Body of pancreas (tissue), 4 donors: ENCODE measurements at regions not wholly inside any gene's neighbourhood (a gene's known extent, or its start where the extent isn't known, plus 50 kb on each side); places are given as distances from the start of the nearest gene placed in this dataset.

Source experiments
- ATAC-seq: fragments of 150-250 bp; one replicate; pipeline ENCODE4 v1.9.1; 2016
- DNase-seq, 4 donors: peaks; one replicate each; pipeline ENCODE4 v3.0.0-alpha.2; 2019
- H3K27ac ChIP-seq, 4 donors: fragments of 200-600 bp; sonication (generic); 1 replicate in 3 of 4; 2 replicates in 1 of 4; pipeline versions ENCODE4 v1.5.1 to v1.6.1; 2016 to 2019; ENCODE audit warnings: mild to moderate bottlenecking in 1 of 4, mixed read lengths in 1 of 4, moderate library complexity in 1 of 4
- H3K27me3 ChIP-seq, 2 donors: fragments of 200-600 bp; sonication (generic); one replicate each; pipeline ENCODE4 v1.6.0; 2016; ENCODE audit warnings: mild to moderate bottlenecking in 1 of 2
- H3K36me3 ChIP-seq, 2 donors: fragments of 200-600 bp; sonication (generic); replicated peaks in 1 of 2; 2 replicates each; pipeline ENCODE4 v1.5.1; 2016; ENCODE audit warnings: low read depth in 2 of 2; ENCODE audit not compliant: insufficient read depth in 1 of 2
- H3K4me1 ChIP-seq: fragments of 200-600 bp; sonication (generic); one replicate; pipeline ENCODE4 v1.6.0; 2016
- H3K4me3 ChIP-seq, 2 donors: fragments of 200-600 bp; sonication (generic); 1 replicate in 1 of 2; 2 replicates in 1 of 2; pipeline ENCODE4 v1.5.1; 2016 to 2019
- H3K9me3 ChIP-seq, 3 donors: fragments of 200-600 bp; sonication (generic); 1 replicate in 2 of 3; 2 replicates in 1 of 3; pipeline ENCODE4 v1.5.1; 2016
- POLR2A ChIP-seq, 3 donors: fragments of 450-650 bp; IDR thresholded peaks; one replicate each; pipeline ENCODE4 v1.6.1; 2016; ENCODE audit warnings: antibody characterized with exemption in 3 of 3, mild to moderate bottlenecking in 2 of 3
- WGBS, 2 donors: methylation state at CpG; one replicate each; pipeline ENCODE4 v1.1.5; 2017; 5-methylcytosine and 5-hydroxymethylcytosine counted together
- intact Hi-C: fragments of 100-400 bp; cut with DNase I; formaldehyde crosslinking; loops from one replicate; pipeline ENCODE4 v1.15.1; 2023
- TF ChIP-seq, protein P1 (sequence below), 7 experiments: fragments of 450-650 bp in 4 of 7; fragments of 200-600 bp in 3 of 7; sonication (generic) in 3 of 7; IDR thresholded peaks; one replicate each; pipeline ENCODE4 v1.5.1; 2016 to 2019; ENCODE audit warnings: antibody characterized with exemption in 7 of 7

DNA sequence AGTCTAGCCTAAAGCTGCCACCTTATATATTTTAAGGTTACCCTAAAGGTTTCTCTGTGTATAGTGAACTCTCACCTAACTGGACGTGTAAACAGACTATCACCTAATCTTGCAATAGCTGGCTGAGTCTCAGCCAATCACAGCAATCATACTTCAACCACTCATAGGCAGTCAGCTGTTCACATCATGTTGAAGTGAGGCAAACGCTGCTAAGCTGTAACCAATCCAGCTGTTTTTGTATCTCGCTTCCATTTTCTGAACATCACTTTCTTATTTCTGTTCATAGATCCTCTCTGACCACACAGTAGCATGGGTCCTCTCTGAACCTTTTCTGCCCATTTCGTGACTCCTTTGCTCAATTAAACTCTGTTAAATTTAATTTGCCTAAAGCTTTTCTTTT lies 468.2 kb upstream of the POU3F3 start:
- no peak for ATAC-seq

DNA sequence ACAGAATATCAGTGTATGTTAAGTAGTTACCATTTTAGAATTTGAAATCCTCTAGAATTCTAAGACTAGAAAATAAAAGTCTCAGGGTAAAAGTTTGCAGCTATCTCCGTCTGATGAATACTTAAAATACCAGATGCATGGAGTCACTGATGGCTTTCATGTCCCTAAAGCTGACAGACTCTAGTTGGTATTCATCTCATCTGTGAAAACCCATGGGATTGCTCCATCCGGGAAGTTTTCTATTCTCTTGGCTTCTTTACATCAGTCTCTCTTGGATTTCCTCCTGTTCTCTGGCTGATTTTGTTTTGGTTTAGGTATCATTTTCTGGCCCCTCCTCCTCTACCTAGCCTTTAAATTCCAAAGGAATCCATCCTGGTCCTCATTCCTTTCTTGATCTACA lies 465.6 kb upstream of the POU3F3 start:
- ATAC-seq (no peak), DNase-seq (no peak)
- no peaks in the 10 kb centered on the region for H3K4me1 ChIP-seq
- H3K27ac ChIP-seq, result no peak overlapping the region
- peaks cover 0 to 5% (median 0%) of the 10 kb centered on the region in 3 donors for H3K9me3 ChIP-seq
- intact Hi-C loops, result no loop called here
- TF ChIP-seq, protein P1, sequence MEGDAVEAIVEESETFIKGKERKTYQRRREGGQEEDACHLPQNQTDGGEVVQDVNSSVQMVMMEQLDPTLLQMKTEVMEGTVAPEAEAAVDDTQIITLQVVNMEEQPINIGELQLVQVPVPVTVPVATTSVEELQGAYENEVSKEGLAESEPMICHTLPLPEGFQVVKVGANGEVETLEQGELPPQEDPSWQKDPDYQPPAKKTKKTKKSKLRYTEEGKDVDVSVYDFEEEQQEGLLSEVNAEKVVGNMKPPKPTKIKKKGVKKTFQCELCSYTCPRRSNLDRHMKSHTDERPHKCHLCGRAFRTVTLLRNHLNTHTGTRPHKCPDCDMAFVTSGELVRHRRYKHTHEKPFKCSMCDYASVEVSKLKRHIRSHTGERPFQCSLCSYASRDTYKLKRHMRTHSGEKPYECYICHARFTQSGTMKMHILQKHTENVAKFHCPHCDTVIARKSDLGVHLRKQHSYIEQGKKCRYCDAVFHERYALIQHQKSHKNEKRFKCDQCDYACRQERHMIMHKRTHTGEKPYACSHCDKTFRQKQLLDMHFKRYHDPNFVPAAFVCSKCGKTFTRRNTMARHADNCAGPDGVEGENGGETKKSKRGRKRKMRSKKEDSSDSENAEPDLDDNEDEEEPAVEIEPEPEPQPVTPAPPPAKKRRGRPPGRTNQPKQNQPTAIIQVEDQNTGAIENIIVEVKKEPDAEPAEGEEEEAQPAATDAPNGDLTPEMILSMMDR (IDR thresholded peaks at IDR 0.05), result no peak
- TF ChIP-seq POLR2A (IDR thresholded peaks at IDR 0.05), result no peak
- no peaks in the 10 kb centered on the region for H3K36me3 ChIP-seq
- 56 to 63% methylated on average over 2 of the region's 2 CpGs for WGBS, 2 donors
- H3K27me3 ChIP-seq, result no peaks in the 10 kb centered on the region
- no peak overlapping the region for H3K4me3 ChIP-seq

More for the DNA sequence above, 468.2 kb upstream of the POU3F3 start:
- no peaks in the 10 kb centered on the region for H3K36me3 ChIP-seq
- H3K9me3 ChIP-seq, result peaks cover 0 to 5% (median 0%) of the 10 kb centered on the region in 3 donors
- no peaks in the 10 kb centered on the region for H3K27me3 ChIP-seq
- 53 to 61% methylated on average over 4 of the region's 4 CpGs for WGBS, 2 donors
- no peak for TF ChIP-seq POLR2A (IDR thresholded peaks at IDR 0.05)
- TF ChIP-seq, protein P1 (IDR thresholded peaks at IDR 0.05), result no peak
- H3K4me3 ChIP-seq, result no peak overlapping the region
- DNase-seq, result no peak
- intact Hi-C loops, result no loop called here
- H3K4me1 ChIP-seq, result no peaks in the 10 kb centered on the region
- no peak overlapping the region for H3K27ac ChIP-seq

- H3K27me3 ChIP-seq, result no peaks in the 10 kb centered on the region
- ATAC-seq, result no peak
- DNase-seq, result no peak
- H3K4me1 ChIP-seq, result peaks cover 4% of the 10 kb centered on the region
- 79 to 89% methylated on average over 2 to 3 of the region's 3 CpGs for WGBS, 2 donors
- no peak overlapping the region for H3K4me3 ChIP-seq
- no peaks in the 10 kb centered on the region for H3K36me3 ChIP-seq
- no peak overlapping the region for H3K27ac ChIP-seq
- intact Hi-C loops, result no loop called here
- no peaks in the 10 kb centered on the region for H3K9me3 ChIP-seq
- TF ChIP-seq, protein P1 (IDR thresholded peaks at IDR 0.05), result no peak
- TF ChIP-seq POLR2A (IDR thresholded peaks at IDR 0.05), result no peak
Observed at GRCh38 chr2:104402825-104403224, 451.1 kb upstream of the POU3F3 start.

- no peaks in the 10 kb centered on the region for H3K9me3 ChIP-seq
- H3K27me3 ChIP-seq, result no peaks in the 10 kb centered on the region
- ATAC-seq, result no peak
- H3K27ac ChIP-seq, result no peak overlapping the region
- intact Hi-C loops, result no loop called here
- 81 to 85% methylated on average over 6 of the region's 6 CpGs for WGBS, 2 donors
- no peak for TF ChIP-seq POLR2A (IDR thresholded peaks at IDR 0.05)
- TF ChIP-seq, protein P1 (IDR thresholded peaks at IDR 0.05), result no peak
- H3K4me1 ChIP-seq, result peaks cover 4% of the 10 kb centered on the region
- DNase-seq, result no peak
- no peak overlapping the region for H3K4me3 ChIP-seq
- no peaks in the 10 kb centered on the region for H3K36me3 ChIP-seq
Observed at GRCh38 chr2:104404526-104404925, 449.4 kb upstream of the POU3F3 start.

- H3K27ac ChIP-seq, result no peak overlapping the region
- no peaks in the 10 kb centered on the region for H3K27me3 ChIP-seq
- no peak overlapping the region for H3K4me3 ChIP-seq
- no peaks in the 10 kb centered on the region for H3K36me3 ChIP-seq
- TF ChIP-seq, protein P1 (IDR thresholded peaks at IDR 0.05), result no peak
- no peak for TF ChIP-seq POLR2A (IDR thresholded peaks at IDR 0.05)
- intact Hi-C loops, result no loop called here
- H3K4me1 ChIP-seq, result peaks cover 4% of the 10 kb centered on the region
- ATAC-seq, result no peak
- no peaks in the 10 kb centered on the region for H3K9me3 ChIP-seq
- no peak for DNase-seq
- 70 to 75% methylated on average over 8 of the region's 8 CpGs for WGBS, 2 donors
Observed at GRCh38 chr2:104405623-104406022, 448.3 kb upstream of the POU3F3 start.
